Activated CD4-positive, alpha-beta memory T cell treated with anti-CD3 and anti-CD28 coated beads for 36 hours (primary cell): ENCODE measurements at regions not wholly inside any gene's neighbourhood (a gene's known extent, or its start where the extent isn't known, plus 50 kb on each side); places are given as distances from the start of the nearest gene placed in this dataset.
"Not testable (repeated sequence)": the region's sequence is repeated elsewhere in the genome, so short reads cannot be mapped to it uniquely, and the experiment has no call there.

Experiments
- CTCF ChIA-PET: fragments of 350-600 bp; sonication (Branson Sonifier 250); formaldehyde crosslinking; loops from one replicate; lab custom pipeline; 2021; ENCODE audit warnings: antibody characterized with exemption, inconsistent platforms; lab: Charles Lee
- POLR2A ChIA-PET: fragments of 350-600 bp; sonication (Branson Sonifier 250); formaldehyde crosslinking; loops from one replicate; lab custom pipeline; 2021; ENCODE audit warnings: antibody characterized with exemption; lab: Charles Lee
- DNase-seq: peaks from one replicate; pipeline ENCODE4 v3.0.0-alpha.2; 2020
- H3K27ac Mint-ChIP-seq: one replicate; pipeline ENCODE4 v1.8.0; 2021; ENCODE audit warnings: mixed read lengths
- H3K27me3 Mint-ChIP-seq: one replicate; pipeline ENCODE4 v1.8.0; 2021; ENCODE audit warnings: mixed read lengths
- H3K36me3 Mint-ChIP-seq: one replicate; pipeline ENCODE4 v1.8.0; 2021; ENCODE audit warnings: mixed read lengths
- H3K4me1 Mint-ChIP-seq: one replicate; pipeline ENCODE4 v1.8.0; 2021; ENCODE audit warnings: low read depth, mixed read lengths
- H3K4me3 Mint-ChIP-seq: one replicate; pipeline ENCODE4 v1.8.0; 2021; ENCODE audit warnings: mild to moderate bottlenecking, mixed read lengths
- H3K9me3 Mint-ChIP-seq: one replicate; pipeline ENCODE4 v1.8.0; 2021; ENCODE audit warnings: mixed read lengths
- intact Hi-C: fragments of 100-400 bp; cut with micrococcal nuclease; formaldehyde crosslinking; loops from one replicate; pipeline ENCODE4 v1.15.1; 2023

- Mint-ChIP-seq H3K4me3 (no peak overlapping the region), H3K36me3 (no peaks in the 10 kb centered on the region)
Measured at GRCh38 chr4:8726344-8726851, 133.8 kb downstream of the CPZ start.

GRCh38 chr4:8725845-8726244 lies 133.3 kb downstream of the CPZ start:
- POLR2A ChIA-PET: no interaction called here
- DNase-seq: no peak
- no peaks in the 10 kb centered on the region for H3K9me3 Mint-ChIP-seq
- CTCF ChIA-PET: no interaction called here
- no peak overlapping the region for H3K27ac Mint-ChIP-seq
- H3K27me3 Mint-ChIP-seq: no peaks in the 10 kb centered on the region
- intact Hi-C loops: no loop called here
- H3K4me1 Mint-ChIP-seq: no peaks in the 10 kb centered on the region
- H3K36me3 Mint-ChIP-seq: no peaks in the 10 kb centered on the region
- H3K4me3 Mint-ChIP-seq: no peak overlapping the region

More at GRCh38 chr4:8726344-8726851, 133.8 kb downstream of the CPZ start:
- CTCF ChIA-PET: no interaction called here
- POLR2A ChIA-PET: no interaction called here
- intact Hi-C loops: no loop called here
- Mint-ChIP-seq H3K27ac (no peak overlapping the region), H3K4me1 (no peaks in the 10 kb centered on the region), H3K9me3 (no peaks in the 10 kb centered on the region), H3K27me3 (no peaks in the 10 kb centered on the region)
- no peak for DNase-seq

- no peaks in the 10 kb centered on the region for H3K9me3 Mint-ChIP-seq
- ChIA-PET POLR2A (no interaction called here), CTCF (no interaction called here)
- no peaks in the 10 kb centered on the region for H3K27me3 Mint-ChIP-seq
- intact Hi-C loops: no loop called here
- no peak overlapping the region for H3K4me3 Mint-ChIP-seq
- H3K4me1 Mint-ChIP-seq: no peaks in the 10 kb centered on the region
- no peaks in the 10 kb centered on the region for H3K36me3 Mint-ChIP-seq
- DNase-seq: peak; percentile 1
- H3K27ac Mint-ChIP-seq: no peak overlapping the region
Measured at GRCh38 chr4:8725071-8725841, 132.7 kb downstream of the CPZ start.

- H3K27ac Mint-ChIP-seq: no peak overlapping the region
- peak; percentile 4 for DNase-seq
- no peak overlapping the region for H3K4me3 Mint-ChIP-seq
- intact Hi-C loops: no loop called here
- no peaks in the 10 kb centered on the region for H3K9me3 Mint-ChIP-seq
- H3K27me3 Mint-ChIP-seq: no peaks in the 10 kb centered on the region
- CTCF ChIA-PET: no interaction called here
- no peaks in the 10 kb centered on the region for H3K4me1 Mint-ChIP-seq
- H3K36me3 Mint-ChIP-seq: no peaks in the 10 kb centered on the region
- POLR2A ChIA-PET: no interaction called here
Measured at GRCh38 chr4:8724436-8725070, 132.0 kb downstream of the CPZ start.

GRCh38 chr4:8723222-8723980 lies 130.8 kb downstream of the CPZ start:
- Mint-ChIP-seq H3K27ac (no peak overlapping the region), H3K27me3 (no peaks in the 10 kb centered on the region), H3K4me1 (no peaks in the 10 kb centered on the region), H3K36me3 (no peaks in the 10 kb centered on the region), H3K9me3 (no peaks in the 10 kb centered on the region), H3K4me3 (no peak overlapping the region)
- POLR2A ChIA-PET: no interaction called here
- intact Hi-C loops: no loop called here
- CTCF ChIA-PET: no interaction called here
- DNase-seq: peak; percentile 3

GRCh38 chr4:8722556-8722955 lies 130.0 kb downstream of the CPZ start:
- H3K27me3 Mint-ChIP-seq: no peaks in the 10 kb centered on the region
- ChIA-PET CTCF (no interaction called here), POLR2A (no interaction called here)
- H3K4me3 Mint-ChIP-seq: no peak overlapping the region
- intact Hi-C loops: no loop called here
- DNase-seq: no peak
- H3K27ac Mint-ChIP-seq: no peak overlapping the region
- H3K36me3 Mint-ChIP-seq: no peaks in the 10 kb centered on the region
- H3K9me3 Mint-ChIP-seq: no peaks in the 10 kb centered on the region
- no peaks in the 10 kb centered on the region for H3K4me1 Mint-ChIP-seq

GRCh38 chr4:8721621-8722020 lies 129.1 kb downstream of the CPZ start:
- intact Hi-C loops: no loop called here

GRCh38 chr4:8719421-8719820 lies 126.9 kb downstream of the CPZ start:
- POLR2A ChIA-PET: no interaction called here
- intact Hi-C loops: no loop called here
- no peaks in the 10 kb centered on the region for H3K27me3 Mint-ChIP-seq
- H3K36me3 Mint-ChIP-seq: no peaks in the 10 kb centered on the region
- H3K9me3 Mint-ChIP-seq: peaks cover 9% of the 10 kb centered on the region
- H3K27ac Mint-ChIP-seq: no peak overlapping the region
- H3K4me1 Mint-ChIP-seq: no peaks in the 10 kb centered on the region
- CTCF ChIA-PET: no interaction called here
- no peak overlapping the region for H3K4me3 Mint-ChIP-seq
- no peak for DNase-seq

More at GRCh38 chr4:8721621-8722020, 129.1 kb downstream of the CPZ start:
- POLR2A ChIA-PET: no interaction called here
- no peaks in the 10 kb centered on the region for H3K4me1 Mint-ChIP-seq
- peaks cover 2% of the 10 kb centered on the region for H3K9me3 Mint-ChIP-seq
- H3K27me3 Mint-ChIP-seq: no peaks in the 10 kb centered on the region
- no peak for DNase-seq
- no peak overlapping the region for H3K4me3 Mint-ChIP-seq
- H3K36me3 Mint-ChIP-seq: no peaks in the 10 kb centered on the region
- CTCF ChIA-PET: no interaction called here
- H3K27ac Mint-ChIP-seq: no peak overlapping the region

- peaks cover 21% of the 10 kb centered on the region for H3K9me3 Mint-ChIP-seq
- POLR2A ChIA-PET, intact Hi-C loops, H3K4me1 Mint-ChIP-seq, CTCF ChIA-PET, H3K27ac Mint-ChIP-seq, DNase-seq, H3K36me3 Mint-ChIP-seq, H3K27me3 Mint-ChIP-seq, H3K4me3 Mint-ChIP-seq: not testable (repeated sequence)
Measured at GRCh38 chr4:8717470-8717869, 124.9 kb downstream of the CPZ start.

GRCh38 chr4:8710946-8711345 lies 118.4 kb downstream of the CPZ start:
- POLR2A ChIA-PET: no interaction called here
- Mint-ChIP-seq H3K9me3 (peaks cover 27% of the 10 kb centered on the region), H3K36me3 (peaks cover 3% of the 10 kb centered on the region), H3K27me3 (no peaks in the 10 kb centered on the region), H3K27ac (no peak overlapping the region), H3K4me3 (no peak overlapping the region), H3K4me1 (no peaks in the 10 kb centered on the region)
- CTCF ChIA-PET: no interaction called here
- intact Hi-C loops: no loop called here
- DNase-seq: no peak

GRCh38 chr4:8710416-8710815 lies 117.9 kb downstream of the CPZ start:
- no peaks in the 10 kb centered on the region for H3K4me1 Mint-ChIP-seq
- no peak overlapping the region for H3K4me3 Mint-ChIP-seq
- intact Hi-C loops: no loop called here
- H3K27me3 Mint-ChIP-seq: no peaks in the 10 kb centered on the region
- POLR2A ChIA-PET: no interaction called here
- H3K27ac Mint-ChIP-seq: no peak overlapping the region
- H3K36me3 Mint-ChIP-seq: peaks cover 3% of the 10 kb centered on the region
- DNase-seq: no peak
- H3K9me3 Mint-ChIP-seq: peaks cover 25% of the 10 kb centered on the region
- CTCF ChIA-PET: no interaction called here

GRCh38 chr4:8709729-8710360 lies 117.3 kb downstream of the CPZ start:
- H3K36me3 Mint-ChIP-seq: peaks cover 3% of the 10 kb centered on the region
- no peaks in the 10 kb centered on the region for H3K4me1 Mint-ChIP-seq
- H3K27ac Mint-ChIP-seq: no peak overlapping the region
- CTCF ChIA-PET: no interaction called here
- no peaks in the 10 kb centered on the region for H3K27me3 Mint-ChIP-seq
- POLR2A ChIA-PET: no interaction called here
- peaks cover 22% of the 10 kb centered on the region for H3K9me3 Mint-ChIP-seq
- intact Hi-C loops: no loop called here
- no peak for DNase-seq
- no peak overlapping the region for H3K4me3 Mint-ChIP-seq
